ENCODE measurements at regions not wholly inside any gene's neighbourhood (a gene's known extent, or its start where the extent isn't known, plus 50 kb on each side); places are given as distances from the start of the nearest gene placed in this dataset.

DNA sequence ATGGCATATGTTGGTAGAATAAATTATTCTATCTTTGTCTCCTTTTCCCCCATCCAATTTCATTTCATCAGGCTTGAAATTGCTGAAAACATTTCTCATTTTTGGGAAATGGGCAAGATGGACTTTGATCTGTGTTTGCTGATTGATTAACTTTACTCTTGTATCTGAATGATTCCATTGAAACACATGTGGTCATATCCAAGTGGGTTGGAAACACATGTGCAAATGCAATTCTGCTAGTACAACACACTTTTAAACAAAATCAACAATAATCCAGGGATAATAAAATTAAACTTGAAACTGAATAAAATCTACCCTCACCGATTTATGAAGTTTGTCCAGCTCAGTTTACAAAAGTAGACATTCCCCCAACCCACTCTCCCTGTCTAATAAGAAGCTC lies 96.9 kb downstream of the EPDR1 start:
- in situ Hi-C loops (cut with MboI) (no loop called here), intact Hi-C loops (cut with micrococcal nuclease) (no loop called here)
- Histone ChIP-seq H3K4me2 (ENCODE audit: insufficient read depth, low read length) (no peak overlapping the region), H3K4me3 (no peak overlapping the region), H3K9ac (ENCODE audit: insufficient read depth in 1 of 2, low read depth in 2 of 2, low read length in 2 of 2) (no peak overlapping the region), H4K20me1 (replicated peaks; ENCODE audit: control insufficient read depth, insufficient read depth, low read length) (no peaks in the 10 kb centered on the region), H3K27ac (ENCODE audit: extremely low read depth, low read depth, low read length) (no peak overlapping the region), H3K36me3 (ENCODE audit: control insufficient read depth, insufficient read depth, low read length) (no peaks in the 10 kb centered on the region), H3K27me3 (ENCODE audit: control insufficient read depth in 2 of 2, insufficient read depth in 2 of 2, low read length in 2 of 2) (no peaks in the 10 kb centered on the region), H3K79me2 (ENCODE audit: control insufficient read depth, insufficient read depth, low read length) (no peaks in the 10 kb centered on the region), H3K9me3 (replicated peaks; ENCODE audit: control insufficient read depth, insufficient read depth, low read depth, low read length) (no peaks in the 10 kb centered on the region), H3K9me1 (ENCODE audit: control insufficient read depth, insufficient read depth, low read length) (no peaks in the 10 kb centered on the region), H2AFZ (ENCODE audit: low read depth, low read length) (no peak overlapping the region), H3K4me1 (replicated peaks in 1 of 2; ENCODE audit: control insufficient read depth in 2 of 2, insufficient read depth in 2 of 2, low read length in 2 of 2) (peaks cover 0 to 3% of the 10 kb centered on the region in 2 experiments; a peak in 1 of 5 replicates)
- BruUV-seq (replicated peaks) = no TSS peak
- ChIA-PET CTCF (ENCODE audit: low intra/inter-chr PET ratio) (no interaction called here), POLR2A (no interaction called here)
- no peak for DNase-seq (ENCODE audit: extremely low read depth in 1 of 4, low spot score in 3 of 4)
- TF ChIP-seq PHF8 (IDR thresholded peaks at IDR 0.05; ENCODE audit: borderline replicate concordance, low read length) (no peak), HNRNPUL1 (IDR thresholded peaks at IDR 0.05; ENCODE audit: low read length) (no peak), ASH1L (IDR thresholded peaks at IDR 0.05; ENCODE audit: borderline replicate concordance, low read depth, partially characterized antibody) (no peak), ATF3 (IDR thresholded peaks at IDR 0.05) (no peak), ATF3 (CRISPR knock-in tag; conservative IDR thresholded peaks at IDR 0.05) (no peak), NCOA4 (IDR thresholded peaks at IDR 0.05; ENCODE audit: partially characterized antibody) (no peak), MYC (IDR thresholded peaks at IDR 0.05; ENCODE audit: low read depth, low read length) (no peak), MYC (CRISPR knock-in tag; IDR thresholded peaks at IDR 0.05; ENCODE audit: borderline replicate concordance, low read depth) (no peak), ZNF277 (CRISPR knock-in tag; IDR thresholded peaks at IDR 0.05; ENCODE audit: borderline replicate concordance) (no peak), BRD4 (IDR thresholded peaks at IDR 0.05) (no peak), RBM34 (IDR thresholded peaks at IDR 0.05; ENCODE audit: borderline replicate concordance, insufficient read depth, low read length) (no peak), TFAM (CRISPR knock-in tag; conservative IDR thresholded peaks at IDR 0.05) (no peak), EP300 (IDR thresholded peaks at IDR 0.05; ENCODE audit: low read length) (no peak), ZFP36 (IDR thresholded peaks at IDR 0.05; ENCODE audit: low read depth, low read length, partially characterized antibody) (no peak), USF2 (CRISPR knock-in tag; IDR thresholded peaks at IDR 0.05) (no peak), ZNF133 (CRISPR knock-in tag; IDR thresholded peaks at IDR 0.05) (no peak)
- TF ChIP-seq, protein P1, sequence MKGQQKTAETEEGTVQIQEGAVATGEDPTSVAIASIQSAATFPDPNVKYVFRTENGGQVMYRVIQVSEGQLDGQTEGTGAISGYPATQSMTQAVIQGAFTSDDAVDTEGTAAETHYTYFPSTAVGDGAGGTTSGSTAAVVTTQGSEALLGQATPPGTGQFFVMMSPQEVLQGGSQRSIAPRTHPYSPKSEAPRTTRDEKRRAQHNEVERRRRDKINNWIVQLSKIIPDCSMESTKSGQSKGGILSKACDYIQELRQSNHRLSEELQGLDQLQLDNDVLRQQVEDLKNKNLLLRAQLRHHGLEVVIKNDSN (CRISPR knock-in tag; IDR thresholded peaks at IDR 0.05) = no peak
- TF ChIP-seq, protein P2, sequence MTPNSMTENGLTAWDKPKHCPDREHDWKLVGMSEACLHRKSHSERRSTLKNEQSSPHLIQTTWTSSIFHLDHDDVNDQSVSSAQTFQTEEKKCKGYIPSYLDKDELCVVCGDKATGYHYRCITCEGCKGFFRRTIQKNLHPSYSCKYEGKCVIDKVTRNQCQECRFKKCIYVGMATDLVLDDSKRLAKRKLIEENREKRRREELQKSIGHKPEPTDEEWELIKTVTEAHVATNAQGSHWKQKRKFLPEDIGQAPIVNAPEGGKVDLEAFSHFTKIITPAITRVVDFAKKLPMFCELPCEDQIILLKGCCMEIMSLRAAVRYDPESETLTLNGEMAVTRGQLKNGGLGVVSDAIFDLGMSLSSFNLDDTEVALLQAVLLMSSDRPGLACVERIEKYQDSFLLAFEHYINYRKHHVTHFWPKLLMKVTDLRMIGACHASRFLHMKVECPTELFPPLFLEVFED (CRISPR knock-in tag; conservative IDR thresholded peaks at IDR 0.05) = no peak
- TF ChIP-seq, protein P3, sequence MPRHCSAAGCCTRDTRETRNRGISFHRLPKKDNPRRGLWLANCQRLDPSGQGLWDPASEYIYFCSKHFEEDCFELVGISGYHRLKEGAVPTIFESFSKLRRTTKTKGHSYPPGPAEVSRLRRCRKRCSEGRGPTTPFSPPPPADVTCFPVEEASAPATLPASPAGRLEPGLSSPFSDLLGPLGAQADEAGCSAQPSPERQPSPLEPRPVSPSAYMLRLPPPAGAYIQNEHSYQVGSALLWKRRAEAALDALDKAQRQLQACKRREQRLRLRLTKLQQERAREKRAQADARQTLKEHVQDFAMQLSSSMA (CRISPR knock-in tag; IDR thresholded peaks at IDR 0.05) = no peak
- WGBS (ENCODE audit: insufficient coverage, low coverage, missing lambda C conversion rate) = 0% methylated on average over 1 of the region's 1 CpG
- no peak for FAIRE-seq
- no peak for ATAC-seq
